GM19238 (cell line): ENCODE measurements at regions not wholly inside any gene's neighbourhood (a gene's known extent, or its start where the extent isn't known, plus 50 kb on each side); places are given as distances from the start of the nearest gene placed in this dataset.
"Not testable (repeated sequence)": the region's sequence is repeated elsewhere in the genome, so short reads cannot be mapped to it uniquely, and the experiment has no call there.

Experiments used
- DNase-seq: peaks from one replicate; pipeline ENCODE4 v3.0.0; 2011; ENCODE audit warnings: low spot score; ENCODE audit not compliant: insufficient read length

- no peak for DNase-seq
Observed at GRCh38 chr20:40279390-40279789, 409.6 kb downstream of the MAFB start.

GRCh38 chr20:40278673-40279072 lies 410.4 kb downstream of the MAFB start:
- DNase-seq, result no peak

GRCh38 chr20:40276301-40276700 lies 412.7 kb downstream of the MAFB start:
- no peak for DNase-seq

GRCh38 chr20:40275738-40276137 lies 413.3 kb downstream of the MAFB start:
- DNase-seq, result no peak

GRCh38 chr20:40274912-40275533 lies 414.0 kb downstream of the MAFB start:
- DNase-seq, result no peak

GRCh38 chr20:40269274-40269673 lies 419.8 kb downstream of the MAFB start:
- not testable (repeated sequence) for DNase-seq

- DNase-seq, result no peak
Observed at GRCh38 chr20:40268321-40269075, 420.5 kb downstream of the MAFB start.

- DNase-seq, result no peak
Observed at GRCh38 chr20:40265825-40266533, 423.1 kb downstream of the MAFB start.

GRCh38 chr20:40262219-40262618 lies 426.8 kb downstream of the MAFB start:
- DNase-seq, result no peak

GRCh38 chr20:40258931-40259330 lies 430.1 kb downstream of the MAFB start:
- DNase-seq, result no peak

GRCh38 chr20:40257763-40258162 lies 431.3 kb downstream of the MAFB start:
- DNase-seq, result no peak

- DNase-seq, result no peak
Observed at GRCh38 chr20:40255365-40255764, 433.7 kb downstream of the MAFB start.

- DNase-seq, result no peak
Observed at GRCh38 chr20:40254023-40254772, 434.8 kb downstream of the MAFB start.

GRCh38 chr20:40251284-40251932 lies 437.6 kb downstream of the MAFB start:
- DNase-seq, result peak; percentile 4

- no peak for DNase-seq
Observed at GRCh38 chr20:40249805-40250204, 439.2 kb downstream of the MAFB start.

GRCh38 chr20:40245829-40246228 lies 443.2 kb downstream of the MAFB start:
- no peak for DNase-seq

GRCh38 chr20:40244286-40244685 lies 444.8 kb downstream of the MAFB start:
- DNase-seq, result no peak

- no peak for DNase-seq
Observed at GRCh38 chr20:40241596-40242343, 447.3 kb downstream of the MAFB start.

GRCh38 chr20:40238511-40238910 lies 450.5 kb downstream of the MAFB start:
- DNase-seq, result no peak

GRCh38 chr20:40234593-40234992 lies 454.4 kb downstream of the MAFB start:
- no peak for DNase-seq

GRCh38 chr20:40233406-40233805 lies 455.6 kb downstream of the MAFB start:
- DNase-seq, result no peak
